OCI-LY1 (cell line): ENCODE measurements at regions not wholly inside any gene's neighbourhood (a gene's known extent, or its start where the extent isn't known, plus 50 kb on each side); places are given as distances from the start of the nearest gene placed in this dataset.

Experiments used
- CTCF ChIP-seq: fragments of 200-600 bp; sonication (generic), shearing (Covaris generic); IDR thresholded peaks from 2 replicates; pipeline ENCODE4 v1.5.1; 2017; ENCODE audit warnings: mild to moderate bottlenecking, antibody characterized with exemption, low read length, moderate library complexity, mixed read lengths
- EZH2 ChIP-seq: fragments of 200-600 bp; sonication (generic), shearing (Covaris generic); IDR thresholded peaks from 2 replicates; pipeline ENCODE4 v1.8.0; 2017; ENCODE audit warnings: borderline replicate concordance, mixed run types, mild to moderate bottlenecking, antibody characterized with exemption, low read length, moderate library complexity, mixed read lengths

GRCh38 chr2:147512206-147512605 lies 332.6 kb upstream of the ACVR2A start:
- TF ChIP-seq CTCF (no peak), EZH2 (no peak)
